Caco-2 (cell line): ENCODE measurements at regions not wholly inside any gene's neighbourhood (a gene's known extent, or its start where the extent isn't known, plus 50 kb on each side); places are given as distances from the start of the nearest gene placed in this dataset.

Experiments
- BruUV-seq: library from RNA; stranded (reverse); fragments of 400-500 nt; replicated peaks from 2 replicates; lab custom pipeline; 2021; lab: Mats Ljungman, UMichigan
- CTCF ChIA-PET: fragments of 300-600 bp; sonication (Branson Sonifier 250); formaldehyde crosslinking; loops from one replicate; lab custom pipeline; 2022; ENCODE audit warnings: antibody characterized with exemption; lab: Charles Lee
- POLR2A ChIA-PET: fragments of 300-600 bp; sonication (Branson Sonifier 250); formaldehyde crosslinking; loops from one replicate; lab custom pipeline; 2022; ENCODE audit warnings: antibody characterized with exemption; lab: Charles Lee
- DNase-seq, 2 experiments: peaks; one replicate each; pipeline versions ENCODE4 v3.0.0 to v3.0.0-alpha.2; 2020 to 2022
- H3K27me3 ChIP-seq: replicated peaks from 2 replicates; pipeline ENCODE4 v1.6.0; 2011; ENCODE audit warnings: low read length; ENCODE audit not compliant: control insufficient read depth, insufficient read depth
- H3K36me3 ChIP-seq: 2 replicates; pipeline ENCODE4 v1.5.1; 2011; ENCODE audit warnings: low read length; ENCODE audit not compliant: control insufficient read depth, insufficient read depth
- H3K4me1 ChIP-seq: fragments of 250-450 bp; sonication (Bioruptor Pico); 2 replicates; pipeline ENCODE4 v1.5.1; 2020; ENCODE audit warnings: mild to moderate bottlenecking
- H3K4me3 ChIP-seq: 2 replicates; pipeline ENCODE4 v1.5.1; 2011; ENCODE audit warnings: low read depth, mild to moderate bottlenecking, control low read depth, low read length
- H3K9me3 ChIP-seq: fragments of 250-450 bp; sonication (Bioruptor Pico); 2 replicates; pipeline ENCODE4 v1.5.1; 2020; ENCODE audit warnings: mild to moderate bottlenecking, moderate library complexity
- H3K27ac Mint-ChIP-seq: one replicate; pipeline ENCODE4 v1.8.0; 2022; ENCODE audit warnings: mixed read lengths; ENCODE audit not compliant: unreplicated experiment
- H3K27me3 Mint-ChIP-seq: one replicate; pipeline ENCODE4 v1.8.0; 2022; ENCODE audit warnings: mixed read lengths; ENCODE audit not compliant: insufficient read depth, unreplicated experiment
- H3K36me3 Mint-ChIP-seq: one replicate; pipeline ENCODE4 v1.8.0; 2022; ENCODE audit warnings: mild to moderate bottlenecking, mixed read lengths; ENCODE audit not compliant: insufficient read depth, unreplicated experiment
- H3K4me1 Mint-ChIP-seq: one replicate; pipeline ENCODE4 v1.8.0; 2022; ENCODE audit warnings: low read depth, mixed read lengths; ENCODE audit not compliant: unreplicated experiment
- H3K4me3 Mint-ChIP-seq: one replicate; pipeline ENCODE4 v1.8.0; 2022; ENCODE audit warnings: mild to moderate bottlenecking, moderate library complexity, mixed read lengths; ENCODE audit not compliant: unreplicated experiment
- H3K9me3 Mint-ChIP-seq: one replicate; pipeline ENCODE4 v1.8.0; 2022; ENCODE audit warnings: mixed read lengths; ENCODE audit not compliant: unreplicated experiment
- CTCF ChIP-seq, 2 experiments: fragments of 200-600 bp in 1 of 2; IDR thresholded peaks; 1 replicate in 1 of 2; 2 replicates in 1 of 2; pipeline versions ENCODE4 v1.5.1 to v1.8.0; 2011 to 2022; ENCODE audit warnings: antibody characterized with exemption in 1 of 2, control low read depth in 1 of 2, inconsistent platforms in 1 of 2, low read depth in 1 of 2, low read length in 1 of 2, mild to moderate bottlenecking in 1 of 2, moderate library complexity in 1 of 2; ENCODE audit not compliant: insufficient read depth in 1 of 2, severe bottlenecking in 1 of 2, unreplicated experiment in 1 of 2
- intact Hi-C: fragments of 100-400 bp; cut with micrococcal nuclease; formaldehyde crosslinking; loops from one replicate; pipeline ENCODE4 v1.10.0; 2022; ENCODE audit not compliant: unreplicated experiment

GRCh38 chr10:28733245-28733644 lies 55.9 kb downstream of the BAMBI start:
- no peaks in the 10 kb centered on the region for H3K27me3 ChIP-seq
- peaks cover 22% of the 10 kb centered on the region for H3K4me1 ChIP-seq
- no TSS peak for BruUV-seq
- H3K36me3 ChIP-seq = no peaks in the 10 kb centered on the region
- no peaks in the 10 kb centered on the region for H3K27me3 Mint-ChIP-seq
- H3K4me3 ChIP-seq = no peak overlapping the region
- H3K4me3 Mint-ChIP-seq = no peak overlapping the region
- H3K9me3 Mint-ChIP-seq = peaks cover 20% of the 10 kb centered on the region
- intact Hi-C loops = no loop called here
- no peaks in the 10 kb centered on the region for H3K36me3 Mint-ChIP-seq
- no peak for DNase-seq
- 0 out of 2 replicates have a peak, but pooled peaks cover 3% of the 10 kb centered on the region for H3K9me3 ChIP-seq
- ChIA-PET POLR2A (no interaction called here), CTCF (no interaction called here)
- no peak overlapping the region for H3K27ac Mint-ChIP-seq
- no peak for TF ChIP-seq CTCF (IDR thresholded peaks at IDR 0.05; ENCODE audit: insufficient read depth in 1 of 2, low read depth in 1 of 2, low read length in 1 of 2, severe bottlenecking in 1 of 2, unreplicated experiment in 1 of 2)
- peaks cover 10% of the 10 kb centered on the region for H3K4me1 Mint-ChIP-seq

GRCh38 chr10:28733647-28734046 lies 56.3 kb downstream of the BAMBI start:
- H3K4me3 ChIP-seq = no peak overlapping the region
- no peaks in the 10 kb centered on the region for H3K27me3 Mint-ChIP-seq
- H3K4me1 ChIP-seq = peaks cover 20% of the 10 kb centered on the region
- POLR2A ChIA-PET = interaction anchor here (0.6 kb wide), 1 partner anchor 12 kb away, joined by 3 read pairs; no protein-coding TSS in a partner anchor
- 0 out of 2 replicates have a peak, but pooled peaks cover 3% of the 10 kb centered on the region for H3K9me3 ChIP-seq
- no peak for DNase-seq
- H3K36me3 ChIP-seq = no peaks in the 10 kb centered on the region
- no peaks in the 10 kb centered on the region for H3K27me3 ChIP-seq
- peaks cover 10% of the 10 kb centered on the region for H3K4me1 Mint-ChIP-seq
- intact Hi-C loops = no loop called here
- H3K27ac Mint-ChIP-seq = no peak overlapping the region
- no peaks in the 10 kb centered on the region for H3K36me3 Mint-ChIP-seq
- TF ChIP-seq CTCF (IDR thresholded peaks at IDR 0.05; ENCODE audit: insufficient read depth in 1 of 2, low read depth in 1 of 2, low read length in 1 of 2, severe bottlenecking in 1 of 2, unreplicated experiment in 1 of 2) = no peak
- BruUV-seq = no TSS peak
- H3K9me3 Mint-ChIP-seq = peaks cover 20% of the 10 kb centered on the region
- H3K4me3 Mint-ChIP-seq = no peak overlapping the region
- CTCF ChIA-PET = no interaction called here

- BruUV-seq = no TSS peak
- Mint-ChIP-seq H3K27me3 (no peaks in the 10 kb centered on the region), H3K4me1 (peaks cover 5% of the 10 kb centered on the region), H3K36me3 (no peaks in the 10 kb centered on the region), H3K4me3 (no peak overlapping the region), H3K9me3 (peaks cover 20% of the 10 kb centered on the region), H3K27ac (no peak overlapping the region)
- intact Hi-C loops = no loop called here
- no peak for TF ChIP-seq CTCF (IDR thresholded peaks at IDR 0.05; ENCODE audit: insufficient read depth in 1 of 2, low read depth in 1 of 2, low read length in 1 of 2, severe bottlenecking in 1 of 2, unreplicated experiment in 1 of 2)
- ChIA-PET CTCF (no interaction called here), POLR2A (no interaction called here)
- no peaks in the 10 kb centered on the region for H3K27me3 ChIP-seq
- 0 out of 2 replicates have a peak, but pooled peaks cover 3% of the 10 kb centered on the region for H3K9me3 ChIP-seq
- H3K4me3 ChIP-seq = no peak overlapping the region
- peaks cover 15% of the 10 kb centered on the region for H3K4me1 ChIP-seq
- H3K36me3 ChIP-seq = no peaks in the 10 kb centered on the region
- DNase-seq = peak; percentile 63 to 78
These were observed 57.8 kb downstream of the BAMBI start for GRCh38 chr10:28734938-28735759.
